SKM-1 treated with dmso at 0.1 percent for 144 hours (cell line): ENCODE measurements at regions not wholly inside any gene's neighbourhood (a gene's known extent, or its start where the extent isn't known, plus 50 kb on each side); places are given as distances from the start of the nearest gene placed in this dataset.
"Not testable (repeated sequence)": the region's sequence is repeated elsewhere in the genome, so short reads cannot be mapped to it uniquely, and the experiment has no call there.

Experiments
- DNase-seq: peaks from one replicate; lab custom pipeline; 2025; ENCODE audit not compliant: unreplicated experiment; lab: John Stamatoyannopoulos, UW

DNA sequence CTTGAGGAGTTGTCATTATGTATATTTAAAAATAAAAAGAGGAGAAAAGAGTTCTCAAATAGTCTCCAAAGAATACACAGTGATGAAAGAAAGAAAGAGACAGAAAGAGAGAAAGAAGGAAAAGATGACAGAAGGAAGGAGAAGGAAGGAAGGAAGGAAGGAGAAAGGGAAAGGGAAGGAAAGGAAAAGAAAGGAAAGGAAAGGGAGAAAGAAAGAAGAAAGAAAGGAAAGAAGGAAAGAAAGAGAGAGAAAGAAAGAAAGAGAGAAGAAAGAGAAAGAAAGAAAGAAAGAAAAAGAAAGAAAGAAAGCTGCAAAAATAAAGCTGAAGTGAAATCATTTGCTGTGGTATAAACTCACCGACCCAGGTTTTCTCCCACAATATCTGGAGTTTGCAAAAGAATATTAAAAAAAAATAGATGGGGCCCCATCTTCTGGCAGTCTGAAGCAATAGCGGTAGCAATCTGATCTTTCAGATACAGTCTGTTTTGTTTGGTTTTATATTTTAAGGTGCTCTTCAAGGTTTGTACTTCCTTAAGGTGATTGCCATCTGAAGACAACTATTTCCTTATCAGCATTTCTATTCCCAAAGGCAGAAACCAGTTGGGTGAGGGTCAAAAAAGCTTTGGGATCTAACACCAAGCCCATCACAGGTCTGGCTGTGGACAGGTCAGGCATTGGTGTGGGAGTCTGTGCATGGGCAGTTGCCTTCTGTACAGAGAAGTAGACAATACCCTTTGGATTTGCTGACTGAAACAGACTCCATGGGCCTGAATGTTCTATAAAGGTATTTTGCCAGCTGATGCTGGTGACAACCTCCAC lies 160.4 kb downstream of the CPEB2 start:
- peak; percentile 18 for DNase-seq

DNA sequence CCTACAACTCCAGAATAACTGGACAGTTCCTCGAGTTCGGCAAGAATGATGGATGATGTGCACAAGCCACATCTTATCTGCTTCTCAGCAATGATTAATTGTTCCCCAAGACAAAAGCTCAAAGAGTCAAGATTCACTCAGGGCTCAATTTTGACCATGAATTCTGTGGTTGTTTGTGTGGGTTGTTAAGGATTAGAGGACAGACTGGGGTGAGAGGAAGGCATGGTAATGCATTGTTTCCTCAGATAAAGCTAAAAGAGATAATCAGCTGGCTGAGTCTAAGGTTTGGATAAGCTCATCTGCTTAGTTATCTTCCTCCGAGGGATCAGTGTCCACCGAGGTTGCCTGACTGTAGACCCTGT lies 161.0 kb downstream of the CPEB2 start:
- DNase-seq = no peak

DNA sequence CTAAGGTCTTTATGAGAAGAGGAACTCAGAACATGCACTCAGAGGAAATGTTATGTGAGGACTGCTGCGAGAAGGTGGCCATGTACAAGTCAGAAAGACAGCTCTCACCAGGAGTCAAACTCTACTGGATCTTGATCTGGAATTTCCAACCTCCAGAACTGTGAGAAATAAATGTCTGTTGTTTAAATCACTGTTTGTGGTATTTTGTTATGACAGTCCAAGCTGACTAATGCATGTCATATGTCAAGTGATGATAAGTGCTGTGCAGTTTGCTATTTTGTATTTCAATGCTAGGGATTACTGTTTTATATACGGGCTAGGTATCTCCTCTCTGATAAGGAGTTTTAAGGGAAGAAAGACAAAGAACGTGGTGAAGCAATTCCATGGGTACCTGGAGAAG lies 162.3 kb downstream of the CPEB2 start:
- no peak for DNase-seq

DNA sequence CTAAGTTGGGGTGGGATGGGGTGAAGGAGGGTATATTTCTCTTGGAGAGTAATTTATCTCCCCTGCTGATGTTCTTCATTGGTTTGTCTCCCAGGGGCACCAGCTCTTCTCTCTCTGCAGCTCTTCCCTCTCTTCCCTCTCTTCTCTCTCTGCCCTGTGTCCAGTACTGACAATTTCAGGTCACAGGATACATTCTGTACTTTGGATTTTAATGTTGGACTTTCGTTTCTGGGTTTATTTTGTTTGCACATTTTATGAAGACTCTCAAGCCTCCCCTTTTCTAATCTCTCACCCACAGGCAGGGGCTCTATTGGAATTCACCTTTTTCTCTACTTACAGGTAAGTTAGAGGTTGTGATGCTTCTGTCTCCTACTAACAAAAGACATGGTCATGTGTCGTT lies 165.5 kb downstream of the CPEB2 start:
- no peak for DNase-seq

DNA sequence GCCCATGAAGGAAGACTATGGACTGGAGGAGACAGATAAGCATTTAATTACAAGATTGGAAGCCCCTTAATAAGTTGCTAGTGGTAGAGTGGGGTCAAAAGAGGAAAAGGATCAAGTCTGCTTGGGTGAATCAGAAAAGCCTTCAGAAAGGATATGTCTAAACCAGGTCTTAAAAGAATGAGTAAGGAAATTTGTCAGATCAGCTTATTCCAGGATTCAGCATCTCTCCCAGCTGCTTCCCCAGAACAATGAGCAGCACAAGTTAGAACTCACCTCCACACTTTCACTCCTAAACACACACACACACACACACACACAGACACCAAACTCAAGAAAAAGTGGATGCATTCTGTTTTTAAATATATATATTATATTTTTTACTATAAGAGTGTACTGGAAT lies 166.5 kb downstream of the CPEB2 start:
- DNase-seq = no peak

DNA sequence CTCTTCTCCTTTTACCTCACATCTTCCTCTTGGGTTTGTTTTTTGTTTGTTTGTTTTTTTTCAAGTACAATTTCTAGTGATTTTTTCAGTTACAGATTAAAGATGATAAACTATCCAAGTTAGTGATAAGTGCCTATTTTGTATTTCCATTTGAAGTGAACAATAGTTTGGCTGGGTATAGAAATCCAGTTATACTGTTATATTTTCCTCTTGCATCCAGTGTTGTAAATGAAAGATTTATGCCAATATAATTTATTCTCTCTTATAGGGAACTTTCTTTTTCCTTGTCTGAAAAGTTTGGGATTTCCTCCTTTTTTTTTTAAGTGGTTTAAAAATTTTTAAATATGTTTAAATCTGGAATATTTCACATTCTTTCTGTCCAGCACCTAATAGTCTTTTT lies 169.4 kb downstream of the CPEB2 start:
- no peak for DNase-seq

DNA sequence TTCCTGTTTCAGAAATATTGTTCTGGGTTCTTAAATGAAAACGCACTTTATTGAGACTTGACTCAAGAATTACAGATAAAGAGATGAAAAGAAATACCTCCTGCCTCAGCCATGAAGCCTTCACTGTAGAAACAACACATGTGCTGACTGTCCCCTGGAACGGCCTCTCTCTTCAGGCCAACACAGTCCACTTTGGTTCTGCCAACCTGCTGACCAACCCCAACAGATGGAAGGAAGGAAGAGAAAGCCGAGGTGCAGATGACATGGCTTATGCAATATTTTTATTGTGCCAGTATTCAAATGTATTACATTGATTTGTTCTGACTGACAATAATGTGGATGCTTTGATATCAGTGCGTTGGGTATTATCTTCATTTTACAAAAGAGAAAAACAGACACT lies 171.0 kb downstream of the CPEB2 start:
- DNase-seq = no peak

DNA sequence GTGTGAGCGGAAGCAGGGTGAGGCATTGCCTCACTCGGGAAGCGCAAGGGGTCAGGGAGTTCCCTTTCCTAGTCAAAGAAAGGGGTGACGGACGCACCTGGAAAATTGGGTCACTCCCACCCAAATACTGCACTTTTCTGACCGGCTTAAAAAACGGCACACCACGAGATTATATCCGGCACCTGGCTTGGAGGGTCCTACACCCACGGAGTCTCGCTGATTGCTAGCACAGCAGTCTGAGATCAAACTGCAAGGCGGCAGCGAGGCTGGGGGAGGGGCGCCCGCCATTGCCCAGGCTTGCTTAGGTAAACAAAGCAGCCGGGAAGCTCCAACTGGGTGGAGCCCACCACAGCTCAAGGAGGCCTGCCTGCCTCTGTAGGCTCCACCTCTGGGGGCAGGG lies 171.9 kb downstream of the CPEB2 start:
- not testable (repeated sequence) for DNase-seq

DNA sequence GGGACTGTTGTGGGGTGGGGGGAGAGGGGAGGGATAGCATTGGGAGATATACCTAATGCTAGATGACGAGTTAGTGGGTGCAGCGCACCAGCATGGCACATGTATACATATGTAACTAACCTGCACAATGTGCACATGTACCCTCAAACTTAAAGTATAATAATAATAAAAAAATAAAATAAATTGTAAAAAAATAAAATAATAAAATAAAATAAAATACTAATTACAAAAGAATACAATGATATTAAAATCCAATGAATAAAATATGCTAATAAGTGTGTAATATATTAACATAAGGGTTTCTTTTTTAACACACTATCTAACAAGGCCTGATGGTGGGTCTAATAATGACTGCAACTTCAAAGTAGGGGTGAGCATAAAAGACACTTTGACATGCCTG lies 177.6 kb downstream of the CPEB2 start:
- not testable (repeated sequence) for DNase-seq

DNA sequence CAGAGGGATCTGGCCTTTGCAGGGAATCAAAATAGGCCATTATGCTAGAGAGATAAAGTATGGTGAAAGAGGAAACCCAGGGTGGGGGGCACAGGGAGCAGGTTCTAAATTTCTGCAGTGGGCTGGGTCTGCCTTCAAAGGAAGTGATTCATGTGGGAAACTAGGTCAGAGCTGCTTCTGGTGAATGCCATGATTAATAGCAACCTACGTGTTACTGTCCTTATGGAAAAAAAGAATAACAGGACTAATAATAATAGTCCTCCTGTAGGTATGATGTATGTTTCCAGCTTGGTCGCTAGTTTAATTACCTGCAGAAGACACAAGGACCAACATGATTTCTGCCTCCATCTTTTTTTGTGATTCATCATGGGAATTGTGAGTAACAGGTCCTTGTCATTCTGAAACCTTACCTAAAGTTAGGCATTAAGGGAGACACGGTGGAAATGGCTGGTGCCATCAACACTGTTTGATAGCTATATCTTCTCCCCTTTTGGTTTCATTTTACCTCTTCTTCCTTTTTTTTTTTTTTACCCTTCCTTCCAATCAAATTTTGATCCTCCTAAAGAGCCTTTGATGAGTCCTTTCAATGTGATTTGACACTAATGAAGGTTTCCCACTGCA lies 180.4 kb downstream of the CPEB2 start:
- no peak for DNase-seq

DNA sequence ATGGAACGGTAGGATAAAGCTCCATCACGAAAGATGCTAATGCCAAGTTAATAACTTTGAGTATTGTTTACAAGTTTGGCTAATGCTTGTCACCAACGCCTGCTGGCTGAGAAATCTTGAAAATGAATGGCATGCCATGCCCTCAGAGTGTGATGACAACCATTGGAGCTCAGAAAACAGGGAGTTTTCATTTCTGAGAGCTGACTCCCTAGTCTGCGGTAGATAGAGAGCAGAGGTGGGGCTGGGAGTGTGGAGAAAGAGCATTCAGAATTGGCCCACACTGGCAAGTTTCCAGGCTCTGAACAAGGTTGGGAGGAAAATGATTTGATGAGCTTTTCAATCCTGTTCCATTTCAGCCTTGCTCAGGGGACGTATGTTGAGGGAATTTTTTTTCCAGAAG lies 183.9 kb downstream of the CPEB2 start:
- no peak for DNase-seq

DNA sequence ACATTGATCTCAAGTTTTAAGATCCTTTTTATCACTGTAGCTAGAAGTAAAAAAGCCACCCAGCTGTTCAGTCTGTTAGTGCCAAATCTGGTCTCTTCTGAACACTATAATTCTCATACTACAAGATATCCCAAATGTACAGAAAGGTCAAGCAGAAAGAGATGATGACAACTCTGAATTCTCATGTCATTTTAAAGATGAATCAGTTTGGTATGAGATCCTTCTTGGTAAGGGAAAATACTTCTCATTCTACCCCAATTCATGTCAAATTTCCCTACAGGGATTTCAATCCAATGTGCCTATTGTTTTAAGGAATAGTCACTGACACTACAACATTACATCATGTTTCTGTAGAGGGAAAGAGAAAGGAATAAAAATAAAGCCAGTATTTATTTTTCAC lies 184.5 kb downstream of the CPEB2 start:
- no peak for DNase-seq

DNA sequence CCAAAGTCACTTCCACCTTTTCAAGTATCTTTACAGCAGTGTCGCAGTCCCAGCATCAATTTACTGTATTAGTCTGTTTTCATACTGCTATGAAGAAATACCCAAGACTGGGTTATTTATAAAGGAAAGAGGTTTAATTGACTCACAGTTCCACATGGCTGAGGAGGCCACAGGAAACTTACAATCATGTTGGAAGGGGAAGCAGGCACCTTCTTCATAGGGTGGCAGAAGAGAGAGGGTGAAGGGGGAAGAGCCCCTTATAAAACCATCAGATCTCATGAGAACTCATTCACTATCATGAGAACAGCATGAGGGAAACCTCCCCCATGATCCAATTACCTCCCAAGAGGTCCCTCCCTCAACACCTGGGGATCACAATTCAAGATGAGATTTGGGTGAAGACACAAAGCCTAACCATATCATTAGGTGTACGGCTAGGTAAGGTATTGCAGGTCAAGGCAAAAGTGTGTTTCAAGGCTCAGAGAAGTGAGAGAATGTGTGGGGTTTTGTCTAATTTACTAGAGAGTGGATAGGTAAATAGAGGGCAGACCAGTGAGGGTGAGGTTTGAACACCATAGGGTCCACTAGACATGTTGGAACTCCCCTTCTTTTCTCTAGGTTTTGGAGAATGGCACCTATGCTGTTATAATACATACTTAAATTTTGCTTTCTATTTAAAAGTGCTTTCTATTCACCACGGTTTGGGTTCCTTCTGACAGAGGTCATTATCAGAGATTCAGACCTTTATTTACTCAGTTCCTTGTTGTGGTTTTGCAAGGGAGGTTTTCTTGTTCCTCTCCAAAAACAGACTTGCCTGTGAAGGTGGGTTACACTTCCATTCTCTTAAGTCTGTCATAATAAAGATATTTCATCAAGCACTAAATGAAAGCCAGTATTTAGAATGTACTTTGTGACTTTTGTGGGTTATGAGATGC lies 186.6 kb downstream of the CPEB2 start:
- DNase-seq = peak; percentile 44

DNA sequence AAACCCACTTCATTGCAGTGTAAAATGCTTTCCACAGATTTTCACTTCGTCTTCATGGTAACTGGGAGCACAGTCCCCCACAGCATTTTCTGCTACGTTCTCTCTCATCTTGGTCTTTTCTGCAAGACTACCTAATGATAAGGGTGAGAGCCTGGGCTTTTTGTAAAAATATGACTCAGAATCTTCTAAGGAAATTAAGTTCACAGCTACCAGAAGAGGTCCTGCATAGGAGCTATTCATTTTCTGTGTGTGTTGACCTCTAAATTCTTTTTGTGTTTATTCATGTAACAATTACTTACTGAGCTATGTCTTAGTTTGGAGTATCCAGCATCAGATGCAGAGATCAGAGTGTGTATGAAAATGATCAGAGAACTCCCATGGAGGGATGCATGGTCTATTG lies 192.2 kb downstream of the CPEB2 start:
- no peak for DNase-seq

DNA sequence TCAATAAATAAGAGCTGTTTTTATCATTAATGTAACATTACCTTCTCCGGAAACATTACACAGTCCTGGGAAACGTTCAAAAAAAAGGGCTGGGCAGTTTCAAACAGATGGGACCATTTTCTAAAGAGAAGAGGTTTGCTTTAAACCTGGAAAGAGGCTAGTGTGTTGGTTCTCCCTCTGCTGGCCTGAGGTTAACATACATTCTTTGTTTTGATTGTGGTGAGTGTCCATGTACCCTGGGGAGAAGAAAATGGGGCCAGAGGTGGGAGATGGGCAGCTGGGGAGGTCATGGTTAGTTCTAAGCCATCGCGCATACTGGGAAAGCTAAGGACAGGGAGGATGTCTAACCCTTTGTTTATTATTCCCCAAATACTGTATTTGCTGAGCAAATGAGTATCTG lies 194.7 kb downstream of the CPEB2 start:
- DNase-seq = peak; percentile 15

DNA sequence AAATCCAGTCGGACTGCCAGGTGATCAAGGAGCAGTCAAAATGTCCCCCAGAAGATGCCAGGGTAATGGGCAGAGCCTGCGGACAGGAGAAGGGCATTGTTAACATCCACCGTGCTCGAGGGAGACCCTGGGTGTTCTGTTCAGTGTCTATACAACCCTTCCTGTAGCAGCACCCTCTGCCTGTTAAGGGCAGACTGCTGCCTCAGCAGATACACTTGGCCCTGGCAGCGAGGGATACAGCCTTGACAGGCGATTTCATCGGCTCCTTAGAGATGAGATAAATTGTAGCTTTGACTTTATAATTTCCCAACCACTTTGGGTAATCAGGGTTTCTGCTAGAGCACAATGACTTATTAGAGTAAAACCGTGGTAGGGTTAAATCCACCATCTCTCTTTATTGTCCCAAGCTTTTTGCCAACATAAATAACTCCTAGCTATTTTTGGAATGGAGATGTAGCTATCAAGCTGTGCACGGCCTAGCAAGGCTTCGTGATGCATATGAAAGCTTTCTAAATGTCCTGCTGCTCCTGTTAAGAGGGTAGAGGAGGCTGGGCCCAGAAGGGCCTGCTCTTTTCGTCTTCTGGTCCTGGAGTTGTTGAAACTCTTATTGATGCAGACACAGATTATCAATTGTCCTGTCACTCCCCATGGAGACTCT lies 195.9 kb downstream of the CPEB2 start:
- no peak for DNase-seq

DNA sequence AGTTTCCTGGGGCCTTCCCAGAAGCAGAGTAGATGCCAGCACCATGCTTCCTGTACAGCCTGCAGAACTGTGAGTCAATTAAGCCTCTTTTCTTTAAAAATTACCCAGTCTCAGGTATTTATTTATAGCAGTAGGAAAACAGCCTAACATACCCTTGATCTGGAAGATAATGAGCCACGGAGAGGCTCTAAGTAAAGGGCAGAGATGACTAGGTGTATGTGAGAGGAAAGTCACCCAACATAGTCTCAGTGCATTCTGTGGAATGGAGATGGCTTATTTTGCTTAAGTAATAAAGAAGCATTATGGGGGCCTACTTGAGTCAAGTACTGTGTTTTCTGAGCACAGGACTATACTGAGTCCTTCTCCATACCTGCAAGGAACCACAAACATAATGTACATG lies 199.5 kb downstream of the CPEB2 start:
- no peak for DNase-seq

DNA sequence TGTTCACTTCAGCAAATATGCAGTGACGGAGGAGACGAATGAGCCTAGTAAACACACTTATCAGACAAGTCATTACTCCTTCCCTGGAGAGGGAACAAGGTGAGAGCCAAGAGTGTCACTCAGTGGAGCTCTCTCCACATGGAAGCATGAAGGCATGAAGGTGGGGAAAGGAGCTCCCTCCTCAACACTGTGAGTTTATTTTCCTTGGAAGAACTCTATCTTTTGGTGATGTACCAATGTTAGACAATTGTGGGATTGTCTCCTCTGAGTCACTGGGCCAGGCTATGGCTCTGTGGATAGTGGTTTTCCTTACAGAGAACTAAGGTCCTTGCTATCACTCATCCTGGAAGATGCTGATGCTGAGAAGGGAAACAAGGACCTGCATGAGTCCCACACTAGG lies 200.2 kb downstream of the CPEB2 start:
- no peak for DNase-seq

DNA sequence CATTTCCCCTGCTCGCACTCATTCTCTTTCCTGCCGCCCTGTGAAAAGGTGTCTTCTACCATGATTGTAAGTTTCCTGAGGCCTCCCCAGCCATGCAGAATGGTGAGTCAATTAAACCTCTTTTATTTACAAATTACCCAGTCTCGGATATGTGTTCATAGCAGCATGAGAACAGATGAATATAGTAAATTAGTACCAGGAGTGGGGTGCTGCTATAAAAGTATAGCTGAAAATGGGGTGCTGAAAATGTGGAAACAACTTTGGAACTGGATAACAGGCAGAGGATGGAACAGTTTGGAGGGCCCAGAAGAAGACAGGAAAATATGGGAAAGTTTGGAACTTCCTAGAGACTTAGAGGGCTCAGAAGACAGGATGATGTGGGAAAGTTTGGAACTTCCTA lies 204.2 kb downstream of the CPEB2 start:
- not testable (repeated sequence) for DNase-seq

DNA sequence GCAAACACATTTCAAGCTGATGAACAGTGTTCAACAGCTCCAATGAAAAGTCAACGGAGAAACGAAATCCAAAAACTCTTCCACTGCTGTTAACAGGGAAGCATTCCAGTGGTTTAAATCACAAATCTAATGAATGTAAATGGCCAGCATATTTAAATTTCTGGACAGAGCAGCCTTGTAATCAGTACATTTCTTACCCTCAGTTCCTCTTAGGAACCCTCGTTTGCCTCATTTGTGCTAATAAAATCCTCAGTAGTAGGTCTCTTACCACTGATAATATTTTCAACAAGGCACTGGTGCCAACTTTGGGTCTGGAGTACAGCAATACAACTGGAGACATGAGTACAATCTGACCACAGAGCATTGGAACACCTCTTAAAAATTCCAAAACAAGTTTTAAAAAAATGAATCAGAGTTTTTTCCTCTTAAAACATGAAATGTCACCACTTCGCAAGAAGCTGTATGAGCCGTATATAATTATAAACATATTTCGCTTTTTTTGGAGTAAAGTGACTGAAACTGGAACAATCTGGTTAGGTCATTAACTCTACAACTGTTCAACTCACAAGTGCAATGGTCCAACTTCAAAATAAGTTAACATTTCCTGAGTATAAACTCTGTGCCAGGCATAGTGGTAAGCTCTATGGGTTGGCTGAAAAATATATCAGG lies 211.2 kb downstream of the CPEB2 start:
- DNase-seq = no peak

DNA sequence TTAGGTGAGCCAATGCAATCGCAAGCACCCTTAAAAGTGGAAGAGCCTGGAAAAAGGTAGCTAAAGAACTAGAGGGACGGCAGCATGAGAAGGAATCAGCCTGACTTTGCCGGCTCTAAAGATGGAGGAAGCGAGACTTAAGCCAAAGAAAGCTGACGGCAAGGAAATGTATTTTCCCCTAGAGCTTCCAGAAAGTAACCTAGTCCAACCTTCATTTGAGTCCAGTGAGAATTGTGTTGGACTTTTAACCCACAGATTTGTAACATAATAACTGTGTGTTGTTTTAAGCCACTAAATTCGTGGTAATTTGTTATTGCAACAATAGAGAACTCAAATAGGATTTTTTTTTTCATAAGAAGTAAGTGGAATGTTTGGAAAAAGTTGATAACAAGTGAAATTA lies 212.7 kb upstream of the C1QTNF7 start:
- no peak for DNase-seq
